ENCODE measurements at regions not wholly inside any gene's neighbourhood (a gene's known extent, or its start where the extent isn't known, plus 50 kb on each side); places are given as distances from the start of the nearest gene placed in this dataset.
"Not testable (repeated sequence)": the region's sequence is repeated elsewhere in the genome, so short reads cannot be mapped to it uniquely, and the experiment has no call there.

GRCh38 chr5:44993286-44993685, 184.5 kb downstream of the MRPS30 start:
- TF ChIP-seq CTCF (IDR thresholded peaks at IDR 0.05; ENCODE audit: low read depth, low read length) (no peak), EZH2phosphoT487 (IDR thresholded peaks at IDR 0.05; ENCODE audit: low read depth) (no peak)
- no peak overlapping the region for H3K9ac ChIP-seq (ENCODE audit: low read length)
- no peaks in the 10 kb centered on the region for H4K20me1 ChIP-seq (ENCODE audit: insufficient read depth, low read length)
- no peaks in the 10 kb centered on the region for H3K79me2 ChIP-seq (ENCODE audit: low read length)
- no peaks in the 10 kb centered on the region for H3K27me3 ChIP-seq (ENCODE audit: low read depth, low read length)
- no peak overlapping the region for H3K4me2 ChIP-seq (ENCODE audit: low read length)
- no peaks in the 10 kb centered on the region for H3K36me3 ChIP-seq (replicated peaks; ENCODE audit: low read depth, low read length)
- H3K4me1 ChIP-seq (ENCODE audit: low read length): no peaks in the 10 kb centered on the region
- no peak overlapping the region for H3K27ac ChIP-seq (ENCODE audit: low read length)
- no peak overlapping the region for H3K4me3 ChIP-seq (ENCODE audit: low read length)
- no peaks in the 10 kb centered on the region for H3K9me3 ChIP-seq (ENCODE audit: insufficient read depth, low read length)
- H2AFZ ChIP-seq (ENCODE audit: low read depth, low read length): no peak overlapping the region

DNA sequence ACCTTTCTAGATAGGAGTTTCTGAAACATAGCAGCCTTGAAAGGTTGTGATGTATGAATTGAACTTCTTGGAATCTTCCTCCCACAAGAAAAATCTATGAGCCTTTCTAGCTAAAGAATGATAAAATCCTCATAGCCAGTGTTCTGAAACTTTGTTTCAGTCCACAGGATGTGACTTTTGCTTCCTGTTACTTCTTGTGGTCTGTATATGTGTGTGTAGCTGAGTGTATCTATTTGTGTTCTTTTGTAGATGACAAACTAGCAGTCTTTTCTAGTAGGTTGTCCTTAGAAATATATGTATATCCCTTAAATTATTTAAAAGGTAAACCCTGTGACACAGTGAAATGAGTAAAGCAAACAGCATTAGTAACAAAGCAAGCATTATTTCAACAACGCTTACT, 188.8 kb downstream of the MRPS30 start:
- H4K20me1 ChIP-seq (ENCODE audit: insufficient read depth, low read length): no peaks in the 10 kb centered on the region
- no peak overlapping the region for H3K4me3 ChIP-seq (ENCODE audit: low read length)
- H3K4me2 ChIP-seq (ENCODE audit: low read length): no peak overlapping the region
- no peak overlapping the region for H3K9ac ChIP-seq (ENCODE audit: low read length)
- no peaks in the 10 kb centered on the region for H3K36me3 ChIP-seq (replicated peaks; ENCODE audit: low read depth, low read length)
- H3K4me1 ChIP-seq (ENCODE audit: low read length): no peaks in the 10 kb centered on the region
- no peaks in the 10 kb centered on the region for H3K79me2 ChIP-seq (ENCODE audit: low read length)
- H3K27ac ChIP-seq (ENCODE audit: low read length): no peak overlapping the region
- H2AFZ ChIP-seq (ENCODE audit: low read depth, low read length): no peak overlapping the region
- no peaks in the 10 kb centered on the region for H3K27me3 ChIP-seq (ENCODE audit: low read depth, low read length)
- H3K9me3 ChIP-seq (ENCODE audit: insufficient read depth, low read length): no peaks in the 10 kb centered on the region
- TF ChIP-seq CTCF (IDR thresholded peaks at IDR 0.05; ENCODE audit: low read depth, low read length) (no peak), EZH2phosphoT487 (IDR thresholded peaks at IDR 0.05; ENCODE audit: low read depth) (no peak)

GRCh38 chr5:45007102-45007501, 198.4 kb downstream of the MRPS30 start:
- not testable (repeated sequence) for H3K9me3 ChIP-seq (ENCODE audit: insufficient read depth, low read length); H3K9ac ChIP-seq (ENCODE audit: low read length); H3K4me3 ChIP-seq (ENCODE audit: low read length); H3K4me2 ChIP-seq (ENCODE audit: low read length); H3K27ac ChIP-seq (ENCODE audit: low read length); H3K27me3 ChIP-seq (ENCODE audit: low read depth, low read length); H3K4me1 ChIP-seq (ENCODE audit: low read length); H2AFZ ChIP-seq (ENCODE audit: low read depth, low read length); H3K36me3 ChIP-seq (replicated peaks; ENCODE audit: low read depth, low read length); H4K20me1 ChIP-seq (ENCODE audit: insufficient read depth, low read length); H3K79me2 ChIP-seq (ENCODE audit: low read length)

DNA sequence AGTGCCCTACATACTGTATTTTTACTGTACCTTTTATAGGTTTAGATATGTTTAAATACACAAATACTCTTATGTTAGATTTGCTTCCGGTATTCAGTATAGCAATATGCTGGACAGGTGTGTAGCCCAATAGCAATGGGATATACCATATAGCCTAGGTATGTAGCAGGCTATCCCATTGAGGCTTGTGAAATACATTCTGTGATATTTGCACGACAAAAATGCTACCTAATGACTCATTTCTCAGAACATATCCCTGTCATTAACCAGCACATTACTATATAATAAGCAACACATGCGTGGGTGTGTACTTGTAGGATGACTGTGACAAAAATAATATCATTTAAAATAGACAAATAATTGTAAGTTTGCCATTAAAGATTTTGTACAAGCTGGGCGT, 208.8 kb downstream of the MRPS30 start:
- Histone ChIP-seq H3K79me2 (ENCODE audit: low read length) (no peaks in the 10 kb centered on the region), H3K4me2 (ENCODE audit: low read length) (no peak overlapping the region), H3K9me3 (ENCODE audit: insufficient read depth, low read length) (no peaks in the 10 kb centered on the region), H3K36me3 (replicated peaks; ENCODE audit: low read depth, low read length) (no peaks in the 10 kb centered on the region), H3K4me3 (ENCODE audit: low read length) (no peak overlapping the region), H3K27ac (ENCODE audit: low read length) (no peak overlapping the region), H2AFZ (ENCODE audit: low read depth, low read length) (no peak overlapping the region), H3K4me1 (ENCODE audit: low read length) (no peaks in the 10 kb centered on the region), H4K20me1 (ENCODE audit: insufficient read depth, low read length) (no peaks in the 10 kb centered on the region), H3K27me3 (ENCODE audit: low read depth, low read length) (no peaks in the 10 kb centered on the region), H3K9ac (ENCODE audit: low read length) (no peak overlapping the region)
- TF ChIP-seq EZH2phosphoT487 (IDR thresholded peaks at IDR 0.05; ENCODE audit: low read depth) (no peak), CTCF (IDR thresholded peaks at IDR 0.05; ENCODE audit: low read depth, low read length) (no peak)

DNA sequence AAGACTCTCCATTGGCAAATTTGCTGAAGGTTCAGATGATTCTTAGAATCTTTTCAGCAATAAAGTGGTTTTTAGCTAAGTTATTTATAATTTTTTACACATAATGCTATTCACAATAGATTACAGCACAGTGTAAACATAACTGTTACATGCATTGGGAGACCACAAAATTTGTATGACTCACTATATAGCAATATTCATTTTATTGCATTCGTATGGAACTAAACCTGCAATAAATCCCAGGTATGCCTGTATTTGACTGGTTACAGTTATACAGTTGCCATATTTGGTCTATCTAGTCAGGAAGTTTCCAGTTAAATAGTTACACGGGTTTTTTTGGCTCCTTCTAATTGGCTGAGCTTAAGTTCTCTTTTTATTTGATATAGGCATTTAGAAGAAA, 220.8 kb downstream of the MRPS30 start:
- H3K4me3 ChIP-seq (ENCODE audit: low read length): no peak overlapping the region
- no peaks in the 10 kb centered on the region for H3K79me2 ChIP-seq (ENCODE audit: low read length)
- no peaks in the 10 kb centered on the region for H3K36me3 ChIP-seq (replicated peaks; ENCODE audit: low read depth, low read length)
- TF ChIP-seq EZH2phosphoT487 (IDR thresholded peaks at IDR 0.05; ENCODE audit: low read depth) (no peak), CTCF (IDR thresholded peaks at IDR 0.05; ENCODE audit: low read depth, low read length) (no peak)
- no peaks in the 10 kb centered on the region for H3K4me1 ChIP-seq (ENCODE audit: low read length)
- no peak overlapping the region for H3K4me2 ChIP-seq (ENCODE audit: low read length)
- H3K27me3 ChIP-seq (ENCODE audit: low read depth, low read length): no peaks in the 10 kb centered on the region
- no peaks in the 10 kb centered on the region for H3K9me3 ChIP-seq (ENCODE audit: insufficient read depth, low read length)
- H2AFZ ChIP-seq (ENCODE audit: low read depth, low read length): no peak overlapping the region
- H4K20me1 ChIP-seq (ENCODE audit: insufficient read depth, low read length): no peaks in the 10 kb centered on the region
- H3K27ac ChIP-seq (ENCODE audit: low read length): no peak overlapping the region
- no peak overlapping the region for H3K9ac ChIP-seq (ENCODE audit: low read length)
